OCI-LY3 (cell line): ENCODE measurements at regions not wholly inside any gene's neighbourhood (a gene's known extent, or its start where the extent isn't known, plus 50 kb on each side); places are given as distances from the start of the nearest gene placed in this dataset.

ENCODE experiments used
- EZH2phosphoT487 ChIP-seq: fragments of 200-600 bp; shearing (Covaris generic); IDR thresholded peaks from 2 replicates; pipeline ENCODE4 v1.6.1; 2018; ENCODE audit warnings: antibody characterized with exemption, mixed run types, low read depth
- TF ChIP-seq, protein P1 (sequence below): fragments of 200-600, 300-600 bp; sonication (generic); IDR thresholded peaks from 2 replicates; pipeline ENCODE4 v1.5.1; 2014; ENCODE audit warnings: antibody characterized with exemption, low read length, low read depth

DNA sequence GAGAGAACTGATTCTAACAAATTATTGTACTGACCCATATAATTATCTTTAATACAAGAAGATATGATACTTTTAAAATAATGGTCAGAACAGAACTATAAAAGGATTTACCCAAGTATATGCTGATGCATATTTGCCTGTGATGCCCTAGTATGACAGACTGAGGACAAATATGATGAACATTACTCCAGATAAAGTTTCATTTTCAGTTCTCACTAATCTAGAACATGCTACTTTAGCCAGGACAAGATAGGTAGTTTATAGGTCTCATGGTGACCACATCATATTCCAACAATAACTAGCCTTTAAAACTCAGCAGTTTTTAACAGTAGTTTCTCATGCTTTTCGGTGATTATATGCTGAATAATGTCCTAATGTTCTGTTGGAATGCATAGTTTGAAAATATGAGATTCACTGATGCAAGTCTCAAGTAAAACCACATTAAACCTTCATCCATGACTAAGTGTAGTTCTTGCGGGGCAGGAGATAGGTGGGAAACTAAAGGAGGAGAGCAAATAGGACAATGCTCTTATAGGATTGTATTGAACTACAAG, 295.2 kb upstream of the AGA start:
- TF ChIP-seq, protein P1, sequence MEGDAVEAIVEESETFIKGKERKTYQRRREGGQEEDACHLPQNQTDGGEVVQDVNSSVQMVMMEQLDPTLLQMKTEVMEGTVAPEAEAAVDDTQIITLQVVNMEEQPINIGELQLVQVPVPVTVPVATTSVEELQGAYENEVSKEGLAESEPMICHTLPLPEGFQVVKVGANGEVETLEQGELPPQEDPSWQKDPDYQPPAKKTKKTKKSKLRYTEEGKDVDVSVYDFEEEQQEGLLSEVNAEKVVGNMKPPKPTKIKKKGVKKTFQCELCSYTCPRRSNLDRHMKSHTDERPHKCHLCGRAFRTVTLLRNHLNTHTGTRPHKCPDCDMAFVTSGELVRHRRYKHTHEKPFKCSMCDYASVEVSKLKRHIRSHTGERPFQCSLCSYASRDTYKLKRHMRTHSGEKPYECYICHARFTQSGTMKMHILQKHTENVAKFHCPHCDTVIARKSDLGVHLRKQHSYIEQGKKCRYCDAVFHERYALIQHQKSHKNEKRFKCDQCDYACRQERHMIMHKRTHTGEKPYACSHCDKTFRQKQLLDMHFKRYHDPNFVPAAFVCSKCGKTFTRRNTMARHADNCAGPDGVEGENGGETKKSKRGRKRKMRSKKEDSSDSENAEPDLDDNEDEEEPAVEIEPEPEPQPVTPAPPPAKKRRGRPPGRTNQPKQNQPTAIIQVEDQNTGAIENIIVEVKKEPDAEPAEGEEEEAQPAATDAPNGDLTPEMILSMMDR: no peak
- TF ChIP-seq EZH2phosphoT487: no peak
